ENCODE measurements at regions not wholly inside any gene's neighbourhood (a gene's known extent, or its start where the extent isn't known, plus 50 kb on each side); places are given as distances from the start of the nearest gene placed in this dataset.

GRCh38 chr1:165134431-165134830, 222.1 kb downstream of the LMX1A start:
- no peaks in the 10 kb centered on the region for H3K4me1 ChIP-seq (ENCODE audit: insufficient read depth)
- intact Hi-C loops (cut with DNase I): no loop called here
- no peak overlapping the region for H3K27ac ChIP-seq
- no peak for DNase-seq
- H3K4me3 ChIP-seq: no peak overlapping the region
- no peaks in the 10 kb centered on the region for H3K9me3 ChIP-seq
- 22 to 54% (median 25%) methylated on average over 4 of the region's 4 CpGs for WGBS, 3 donors
- no peaks in the 10 kb centered on the region for H3K27me3 ChIP-seq
- no peaks in the 10 kb centered on the region for H3K36me3 ChIP-seq
- no peak for TF ChIP-seq EP300 (IDR thresholded peaks at IDR 0.05)
- TF ChIP-seq POLR2A (IDR thresholded peaks at IDR 0.05): no peak
- TF ChIP-seq CTCF (IDR thresholded peaks at IDR 0.05): no peak

GRCh38 chr1:165129568-165130164, 226.8 kb downstream of the LMX1A start:
- intact Hi-C loops (cut with DNase I): no loop called here
- no peaks in the 10 kb centered on the region for H3K9me3 ChIP-seq
- no peaks in the 10 kb centered on the region for H3K4me1 ChIP-seq (ENCODE audit: insufficient read depth)
- no peaks in the 10 kb centered on the region for H3K27me3 ChIP-seq
- H3K27ac ChIP-seq: no peak overlapping the region
- no peak overlapping the region for H3K4me3 ChIP-seq
- H3K36me3 ChIP-seq: no peaks in the 10 kb centered on the region
- TF ChIP-seq EP300 (IDR thresholded peaks at IDR 0.05): no peak
- no peak for TF ChIP-seq POLR2A (IDR thresholded peaks at IDR 0.05)
- no peak for TF ChIP-seq CTCF (IDR thresholded peaks at IDR 0.05)
- DNase-seq: peak in 2 of 5 donors; percentile 18 to 20
- WGBS, 3 donors: 12 to 21% (median 17%) methylated on average over 6 of the region's 6 CpGs

GRCh38 chr1:165124772-165125171, 231.7 kb downstream of the LMX1A start:
- H3K27ac ChIP-seq: no peak overlapping the region
- 74 to 78% (median 75%) methylated on average over 4 of the region's 4 CpGs for WGBS, 3 donors
- no peak for DNase-seq
- H3K4me1 ChIP-seq (ENCODE audit: insufficient read depth): no peaks in the 10 kb centered on the region
- no peaks in the 10 kb centered on the region for H3K36me3 ChIP-seq
- no peak overlapping the region for H3K4me3 ChIP-seq
- intact Hi-C loops (cut with DNase I): loop anchor here in 1 of 4 donors (5.0 kb wide), 1 partner anchor 463 kb away; no protein-coding TSS in a partner anchor
- no peaks in the 10 kb centered on the region for H3K9me3 ChIP-seq
- H3K27me3 ChIP-seq: no peaks in the 10 kb centered on the region
- TF ChIP-seq POLR2A (IDR thresholded peaks at IDR 0.05) (no peak), EP300 (IDR thresholded peaks at IDR 0.05) (no peak), CTCF (IDR thresholded peaks at IDR 0.05) (no peak)

GRCh38 chr1:165119086-165119485, 237.4 kb downstream of the LMX1A start:
- no peak for DNase-seq
- intact Hi-C loops (cut with DNase I): no loop called here
- Histone ChIP-seq H3K27ac (no peak overlapping the region), H3K36me3 (no peaks in the 10 kb centered on the region), H3K4me1 (ENCODE audit: insufficient read depth) (no peaks in the 10 kb centered on the region), H3K9me3 (no peaks in the 10 kb centered on the region), H3K27me3 (no peaks in the 10 kb centered on the region), H3K4me3 (no peak overlapping the region)
- TF ChIP-seq CTCF (IDR thresholded peaks at IDR 0.05) (no peak), EP300 (IDR thresholded peaks at IDR 0.05) (no peak), POLR2A (IDR thresholded peaks at IDR 0.05) (no peak)
- WGBS, 3 donors: 66 to 73% (median 71%) methylated on average over 5 of the region's 5 CpGs
